ENCODE measurements at regions not wholly inside any gene's neighbourhood (a gene's known extent, or its start where the extent isn't known, plus 50 kb on each side); places are given as distances from the start of the nearest gene placed in this dataset.
A peak's percentile ranks its signal among the peaks of the same experiment; 100 is the strongest.

DNA sequence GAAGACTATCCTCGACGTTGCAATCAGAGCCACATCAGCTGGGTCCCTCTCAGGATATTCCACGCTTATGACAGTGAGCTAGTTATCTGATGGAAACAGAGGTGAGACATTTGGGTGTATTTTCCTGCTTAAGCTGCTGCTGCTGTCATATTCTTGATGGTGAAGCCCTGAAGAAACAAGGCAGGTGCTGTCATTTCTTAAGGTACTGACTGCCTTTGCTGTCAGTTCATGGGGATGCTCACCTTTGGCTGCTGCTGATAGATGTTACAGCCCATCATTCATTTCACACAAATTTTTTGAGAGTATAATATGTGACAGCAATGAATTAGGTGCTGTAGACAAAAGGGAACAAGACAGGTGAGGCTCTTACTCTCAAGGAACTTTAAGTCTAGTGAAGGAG is 577.4 kb downstream of the LMO4 start:
- no peak for ATAC-seq

DNA sequence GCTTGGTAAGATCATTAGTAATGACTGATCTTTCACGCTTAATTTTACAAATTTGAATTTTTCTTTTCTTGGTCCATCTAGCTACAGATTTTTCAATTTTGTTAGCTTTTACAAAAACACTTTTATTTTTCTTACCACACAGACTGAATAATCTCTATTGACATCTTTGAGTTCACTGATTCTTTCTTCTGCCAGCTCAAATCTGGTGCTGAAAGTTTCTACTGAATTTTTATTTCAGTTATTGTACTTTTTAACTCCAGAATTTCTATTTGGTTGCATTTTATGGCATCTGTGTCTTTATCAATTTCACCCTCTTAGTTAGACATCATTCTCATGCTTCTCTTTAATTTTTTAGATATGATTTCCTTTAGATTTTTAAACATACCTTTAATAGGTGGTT is 584.7 kb downstream of the LMO4 start:
- H3K4me1 ChIP-seq: peaks cover under 1% of the 10 kb centered on the region
- TF ChIP-seq, protein P1, sequence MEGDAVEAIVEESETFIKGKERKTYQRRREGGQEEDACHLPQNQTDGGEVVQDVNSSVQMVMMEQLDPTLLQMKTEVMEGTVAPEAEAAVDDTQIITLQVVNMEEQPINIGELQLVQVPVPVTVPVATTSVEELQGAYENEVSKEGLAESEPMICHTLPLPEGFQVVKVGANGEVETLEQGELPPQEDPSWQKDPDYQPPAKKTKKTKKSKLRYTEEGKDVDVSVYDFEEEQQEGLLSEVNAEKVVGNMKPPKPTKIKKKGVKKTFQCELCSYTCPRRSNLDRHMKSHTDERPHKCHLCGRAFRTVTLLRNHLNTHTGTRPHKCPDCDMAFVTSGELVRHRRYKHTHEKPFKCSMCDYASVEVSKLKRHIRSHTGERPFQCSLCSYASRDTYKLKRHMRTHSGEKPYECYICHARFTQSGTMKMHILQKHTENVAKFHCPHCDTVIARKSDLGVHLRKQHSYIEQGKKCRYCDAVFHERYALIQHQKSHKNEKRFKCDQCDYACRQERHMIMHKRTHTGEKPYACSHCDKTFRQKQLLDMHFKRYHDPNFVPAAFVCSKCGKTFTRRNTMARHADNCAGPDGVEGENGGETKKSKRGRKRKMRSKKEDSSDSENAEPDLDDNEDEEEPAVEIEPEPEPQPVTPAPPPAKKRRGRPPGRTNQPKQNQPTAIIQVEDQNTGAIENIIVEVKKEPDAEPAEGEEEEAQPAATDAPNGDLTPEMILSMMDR (IDR thresholded peaks at IDR 0.05): no peak
- H3K9me3 ChIP-seq: peaks cover 23% of the 10 kb centered on the region
- no peak overlapping the region for H3K4me3 ChIP-seq
- no peak for ATAC-seq
- no peak for DNase-seq
- no peaks in the 10 kb centered on the region for H3K27me3 ChIP-seq (ENCODE audit: insufficient read depth in 3 of 3, low read length in 2 of 3)
- WGBS, 3 donors: 97 to 100% (median 100%) methylated on average over 1 of the region's 1 CpG
- no peak overlapping the region for H3K27ac ChIP-seq
- intact Hi-C loops (cut with DNase I): no loop called here
- H3K36me3 ChIP-seq (ENCODE audit: insufficient read depth in 1 of 2, low read depth in 1 of 2): no peaks in the 10 kb centered on the region

More for the DNA sequence above, 577.4 kb downstream of the LMO4 start:
- TF ChIP-seq, protein P1 (IDR thresholded peaks at IDR 0.05): no peak
- Histone ChIP-seq H3K4me1 (peaks cover 4% of the 10 kb centered on the region), H3K9me3 (no peaks in the 10 kb centered on the region), H3K27ac (peak overlapping the region; percentile 24), H3K4me3 (no peak overlapping the region), H3K27me3 (ENCODE audit: insufficient read depth in 3 of 3, low read length in 2 of 3) (no peaks in the 10 kb centered on the region), H3K36me3 (ENCODE audit: insufficient read depth in 1 of 2, low read depth in 1 of 2) (no peaks in the 10 kb centered on the region)
- 59 to 81% (median 75%) methylated on average over 3 of the region's 3 CpGs for WGBS, 3 donors
- intact Hi-C loops (cut with DNase I): no loop called here
- no peak for DNase-seq

DNA sequence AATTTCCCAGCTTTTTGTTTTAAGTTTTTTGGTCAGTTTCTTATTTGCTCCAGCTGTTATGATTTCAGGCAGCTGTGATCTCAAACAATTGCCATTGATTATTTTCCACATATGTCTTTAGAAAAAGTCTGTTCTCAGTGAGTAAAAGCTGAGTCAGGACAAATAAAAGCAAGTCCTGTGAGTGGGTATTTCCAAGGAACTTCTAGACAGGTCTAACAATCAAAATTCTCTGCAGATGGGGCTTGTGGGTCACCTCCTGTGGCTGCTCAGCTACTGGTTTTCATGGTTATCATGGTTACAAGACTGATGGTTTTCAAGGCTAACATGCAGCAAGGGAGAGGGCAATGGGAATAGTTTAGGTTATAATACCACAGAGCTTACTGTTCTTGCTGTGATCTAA is 585.7 kb downstream of the LMO4 start:
- no peaks in the 10 kb centered on the region for H3K27me3 ChIP-seq (ENCODE audit: insufficient read depth in 3 of 3, low read length in 2 of 3)
- peaks cover 23% of the 10 kb centered on the region for H3K9me3 ChIP-seq
- TF ChIP-seq, protein P1 (IDR thresholded peaks at IDR 0.05): no peak
- DNase-seq: no peak
- no peak overlapping the region for H3K27ac ChIP-seq
- intact Hi-C loops (cut with DNase I): no loop called here
- H3K4me3 ChIP-seq: no peak overlapping the region
- no peaks in the 10 kb centered on the region for H3K36me3 ChIP-seq (ENCODE audit: insufficient read depth in 1 of 2, low read depth in 1 of 2)
- peaks cover 3% of the 10 kb centered on the region for H3K4me1 ChIP-seq
- no peak for ATAC-seq

DNA sequence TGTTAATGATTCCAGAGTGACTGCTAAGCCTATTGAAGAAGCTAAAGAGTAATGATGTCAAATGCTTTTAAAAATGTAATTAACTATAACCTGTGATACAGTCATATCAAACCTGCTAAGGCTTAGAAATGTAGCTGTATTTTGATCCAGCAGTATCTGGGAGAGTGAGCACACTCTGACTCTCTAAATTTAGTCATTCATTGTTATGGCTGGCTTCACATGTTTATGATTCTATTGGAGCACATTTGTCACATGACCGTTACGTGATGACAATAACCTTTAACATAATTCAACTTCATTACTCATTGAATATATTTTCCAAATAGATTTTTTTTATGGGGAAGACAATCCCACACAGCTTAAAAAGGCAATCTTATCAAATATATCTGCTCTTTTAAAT is 587.1 kb downstream of the LMO4 start:
- DNase-seq (no peak), ATAC-seq (no peak)
- 74 to 90% (median 87%) methylated on average over 2 of the region's 2 CpGs for whole genome bisulfite sequencing, 3 donors
- H3K36me3 ChIP-seq (ENCODE audit: insufficient read depth in 1 of 2, low read depth in 1 of 2): no peaks in the 10 kb centered on the region
- TF ChIP-seq, protein P1 (IDR thresholded peaks at IDR 0.05): no peak
- intact Hi-C loops (cut with DNase I): no loop called here
- H3K9me3 ChIP-seq: peaks cover 23% of the 10 kb centered on the region
- no peak overlapping the region for H3K4me3 ChIP-seq
- H3K4me1 ChIP-seq: peaks cover 3% of the 10 kb centered on the region
- no peaks in the 10 kb centered on the region for H3K27me3 ChIP-seq (ENCODE audit: insufficient read depth in 3 of 3, low read length in 2 of 3)
- no peak overlapping the region for H3K27ac ChIP-seq

DNA sequence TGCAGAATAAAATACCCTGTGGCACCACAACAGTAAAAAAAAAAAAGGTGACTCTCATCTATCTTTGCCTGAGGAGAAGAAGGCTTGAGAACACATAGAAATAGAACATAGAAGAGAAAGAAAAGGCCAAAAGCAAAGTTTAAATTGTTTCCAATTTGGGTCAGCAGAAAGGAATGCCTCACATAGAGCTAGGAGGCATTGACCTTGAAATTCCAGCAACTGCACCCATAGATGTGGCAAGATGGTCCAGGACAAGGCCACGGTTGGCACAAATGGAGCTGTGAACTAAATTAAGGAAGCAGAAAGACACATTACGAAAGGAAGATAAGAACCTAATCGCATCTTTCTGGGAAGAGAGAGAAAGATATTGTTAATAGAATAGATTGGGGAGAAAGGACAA is 588.3 kb downstream of the LMO4 start:
- no peaks in the 10 kb centered on the region for H3K27me3 ChIP-seq (ENCODE audit: insufficient read depth in 3 of 3, low read length in 2 of 3)
- no peak for DNase-seq
- intact Hi-C loops (cut with DNase I): no loop called here
- no peaks in the 10 kb centered on the region for H3K36me3 ChIP-seq (ENCODE audit: insufficient read depth in 1 of 2, low read depth in 1 of 2)
- 87 to 92% (median 91%) methylated on average over 3 of the region's 3 CpGs for WGBS, 3 donors
- no peak overlapping the region for H3K4me3 ChIP-seq
- TF ChIP-seq, protein P1 (IDR thresholded peaks at IDR 0.05): no peak
- no peak overlapping the region for H3K27ac ChIP-seq
- peaks cover 3% of the 10 kb centered on the region for H3K4me1 ChIP-seq
- H3K9me3 ChIP-seq: peaks cover 21% of the 10 kb centered on the region
- no peak for ATAC-seq
